T-cell (primary cell): ENCODE measurements at regions not wholly inside any gene's neighbourhood (a gene's known extent, or its start where the extent isn't known, plus 50 kb on each side); places are given as distances from the start of the nearest gene placed in this dataset.

Experiments used
- ATAC-seq, 4 experiments: fragments of 200-7000 bp in 3 of 4; fragments of 150-1000 bp in 1 of 4; cut with Tn5 transposase; replicated peaks in 1 of 4; 1 replicate in 3 of 4; 2 replicates in 1 of 4; pipeline ENCODE4 v1.10.0; 2021; ENCODE audit warnings: moderate library complexity in 3 of 4, mild to moderate bottlenecking in 2 of 4, moderate number of reproducible peaks in 1 of 4
- CTCF ChIA-PET, 2 donors: fragments of 300-600 bp; sonication (Branson Sonifier 250); formaldehyde crosslinking; loops; one replicate each; lab custom pipeline; 2022; ENCODE audit warnings: antibody characterized with exemption in 2 of 2; lab: Charles Lee
- POLR2A ChIA-PET, 2 donors: fragments of 300-600 bp; sonication (Branson Sonifier 250); formaldehyde crosslinking; loops; one replicate each; lab custom pipeline; 2022; ENCODE audit warnings: antibody characterized with exemption in 2 of 2; lab: Charles Lee
- DNase-seq, 35 experiments: peaks; one replicate each; pipeline versions ENCODE4 v3.0.0 to v3.0.0-alpha.2; 2013 to 2023
- H3K27ac ChIP-seq: one replicate; pipeline ENCODE4 v1.5.1; 2013; ENCODE audit warnings: low read length
- H3K27me3 ChIP-seq, 2 experiments: replicated peaks in 1 of 2; 1 replicate in 1 of 2; 2 replicates in 1 of 2; pipeline versions ENCODE4 v1.6.1 to v1.7.0; 2013; ENCODE audit warnings: low read length in 1 of 2, mixed read lengths in 1 of 2; ENCODE audit not compliant: control insufficient read depth in 2 of 2, insufficient read depth in 2 of 2; ENCODE audit errors: extremely low read depth in 1 of 2
- H3K36me3 ChIP-seq, 2 donors: 1 replicate in 1 of 2; 2 replicates in 1 of 2; pipeline versions ENCODE4 v1.6.1 to v1.7.0; 2013; ENCODE audit warnings: low read length in 1 of 2; ENCODE audit not compliant: control insufficient read depth in 2 of 2, insufficient read depth in 1 of 2; ENCODE audit errors: extremely low read depth in 1 of 2
- H3K4me1 ChIP-seq, 2 experiments: 1 replicate in 1 of 2; 2 replicates in 1 of 2; pipeline versions ENCODE4 v1.6.1 to v1.7.0; 2013; ENCODE audit warnings: low read length in 2 of 2, mixed read lengths in 1 of 2; ENCODE audit not compliant: insufficient read depth in 2 of 2, control insufficient read depth in 1 of 2; ENCODE audit errors: extremely low read depth in 1 of 2
- H3K4me3 ChIP-seq, 2 donors: 1 replicate in 1 of 2; 2 replicates in 1 of 2; pipeline versions ENCODE4 v1.5.1 to v1.7.0; 2013; ENCODE audit warnings: mild to moderate bottlenecking in 2 of 2, low read length in 1 of 2, moderate library complexity in 1 of 2; ENCODE audit not compliant: control insufficient read depth in 1 of 2; ENCODE audit errors: extremely low read depth in 1 of 2
- H3K9me3 ChIP-seq: 2 replicates; pipeline ENCODE4 v1.7.0; 2013
- H3K27ac Mint-ChIP-seq, 2 donors: one replicate each; pipeline ENCODE4 v1.8.0; 2020 to 2021; ENCODE audit warnings: mild to moderate bottlenecking in 2 of 2, mixed read lengths in 2 of 2
- H3K27me3 Mint-ChIP-seq, 2 donors: one replicate each; pipeline ENCODE4 v1.8.0; 2021 to 2022; ENCODE audit warnings: mixed read lengths in 2 of 2
- H3K36me3 Mint-ChIP-seq: one replicate; pipeline ENCODE4 v1.8.0; 2021; ENCODE audit warnings: mixed read lengths
- H3K4me1 Mint-ChIP-seq, 3 donors: one replicate each; pipeline ENCODE4 v1.8.0; 2020 to 2022; ENCODE audit warnings: mixed read lengths in 3 of 3, mild to moderate bottlenecking in 1 of 3
- H3K4me3 Mint-ChIP-seq, 3 donors: one replicate each; pipeline ENCODE4 v1.8.0; 2020 to 2022; ENCODE audit warnings: mild to moderate bottlenecking in 3 of 3, mixed read lengths in 3 of 3, moderate library complexity in 3 of 3
- H3K9me3 Mint-ChIP-seq, 3 donors: one replicate each; pipeline ENCODE4 v1.8.0; 2020 to 2022; ENCODE audit warnings: mixed read lengths in 3 of 3
- WGBS: methylation state at CpG from one replicate; pipeline ENCODE4 v1.1.5; 2013; ENCODE audit warnings: missing lambda C conversion rate; ENCODE audit not compliant: insufficient coverage; 5-methylcytosine and 5-hydroxymethylcytosine counted together

- no peaks in the 10 kb centered on the region for H3K36me3 ChIP-seq
- CTCF ChIA-PET = no interaction called here
- H3K4me3 ChIP-seq = no peak overlapping the region
- no peak overlapping the region for H3K27ac ChIP-seq
- Mint-ChIP-seq H3K4me1 (peaks cover 0 to 5% (median 0%) of the 10 kb centered on the region in 3 donors), H3K27me3 (peaks cover 7 to 12% of the 10 kb centered on the region in 2 donors), H3K36me3 (no peaks in the 10 kb centered on the region), H3K9me3 (no peaks in the 10 kb centered on the region), H3K27ac (no peak overlapping the region), H3K4me3 (no peak overlapping the region)
- 92% methylated on average over 6 of the region's 7 CpGs for WGBS
- H3K27me3 ChIP-seq = peaks cover 0 to 37% of the 10 kb centered on the region in 2 experiments
- POLR2A ChIA-PET = no interaction called here
- H3K4me1 ChIP-seq = peaks cover 0 to 18% of the 10 kb centered on the region in 2 experiments
- no peak for ATAC-seq
- H3K9me3 ChIP-seq = no peaks in the 10 kb centered on the region
- no peak for DNase-seq
Observed at GRCh38 chr1:4269330-4269729, 369.3 kb upstream of the C1orf174 start.

GRCh38 chr1:4269952-4270570 is 370.0 kb upstream of the C1orf174 start:
- Mint-ChIP-seq H3K9me3 (no peaks in the 10 kb centered on the region), H3K27me3 (peaks cover 6 to 12% of the 10 kb centered on the region in 2 donors), H3K4me1 (peaks cover 0 to 5% (median 0%) of the 10 kb centered on the region in 3 donors), H3K36me3 (no peaks in the 10 kb centered on the region), H3K4me3 (no peak overlapping the region), H3K27ac (no peak overlapping the region)
- POLR2A ChIA-PET = no interaction called here
- no peaks in the 10 kb centered on the region for H3K9me3 ChIP-seq
- 73% methylated on average over 6 of the region's 10 CpGs for WGBS
- H3K27ac ChIP-seq = no peak overlapping the region
- peaks cover 0 to 39% of the 10 kb centered on the region in 2 experiments for H3K27me3 ChIP-seq
- CTCF ChIA-PET = no interaction called here
- H3K36me3 ChIP-seq = no peaks in the 10 kb centered on the region
- ATAC-seq = no peak
- H3K4me1 ChIP-seq = peaks cover 0 to 18% of the 10 kb centered on the region in 2 experiments
- DNase-seq = no peak
- H3K4me3 ChIP-seq = no peak overlapping the region

- H3K27me3 ChIP-seq = peaks cover 0 to 45% of the 10 kb centered on the region in 2 experiments
- ATAC-seq = no peak
- H3K9me3 Mint-ChIP-seq = peaks cover 0 to 2% (median 1%) of the 10 kb centered on the region in 3 donors
- no peaks in the 10 kb centered on the region for H3K36me3 Mint-ChIP-seq
- H3K27me3 Mint-ChIP-seq = peaks cover 9 to 16% of the 10 kb centered on the region in 2 donors
- WGBS = 92% methylated on average over 10 of the region's 13 CpGs
- POLR2A ChIA-PET = no interaction called here
- CTCF ChIA-PET = no interaction called here
- peaks cover 0 to 18% of the 10 kb centered on the region in 2 experiments for H3K4me1 ChIP-seq
- no peak overlapping the region for H3K4me3 ChIP-seq
- no peaks in the 10 kb centered on the region for H3K36me3 ChIP-seq
- peaks cover 0 to 5% (median 0%) of the 10 kb centered on the region in 3 donors for H3K4me1 Mint-ChIP-seq
- no peak for DNase-seq
- H3K27ac Mint-ChIP-seq = no peak overlapping the region
- no peaks in the 10 kb centered on the region for H3K9me3 ChIP-seq
- no peak overlapping the region for H3K27ac ChIP-seq
- H3K4me3 Mint-ChIP-seq = no peak overlapping the region
Observed at GRCh38 chr1:4270651-4271337, 370.7 kb upstream of the C1orf174 start.

- H3K27ac ChIP-seq = no peak overlapping the region
- peaks cover 0 to 48% of the 10 kb centered on the region in 2 experiments for H3K27me3 ChIP-seq
- no peak overlapping the region for H3K27ac Mint-ChIP-seq
- no peaks in the 10 kb centered on the region for H3K9me3 ChIP-seq
- H3K36me3 Mint-ChIP-seq = no peaks in the 10 kb centered on the region
- ChIA-PET CTCF (no interaction called here), POLR2A (no interaction called here)
- ATAC-seq (no peak), DNase-seq (no peak)
- peaks cover 0 to 5% (median 0%) of the 10 kb centered on the region in 3 donors for H3K4me1 Mint-ChIP-seq
- H3K9me3 Mint-ChIP-seq = peaks cover 0 to 8% (median 3%) of the 10 kb centered on the region in 3 donors
- WGBS = 90% methylated on average over 2 of the region's 8 CpGs
- peaks cover 0 to 18% of the 10 kb centered on the region in 2 experiments for H3K4me1 ChIP-seq
- peaks cover 13 to 19% of the 10 kb centered on the region in 2 donors for H3K27me3 Mint-ChIP-seq
- no peaks in the 10 kb centered on the region for H3K36me3 ChIP-seq
- no peak overlapping the region for H3K4me3 ChIP-seq
- H3K4me3 Mint-ChIP-seq = no peak overlapping the region
Observed at GRCh38 chr1:4271338-4271998, 371.4 kb upstream of the C1orf174 start.

- DNase-seq = no peak
Observed at GRCh38 chr1:4272568-4272967, 372.5 kb upstream of the C1orf174 start.

GRCh38 chr1:4273243-4273642 is 373.2 kb upstream of the C1orf174 start:
- Mint-ChIP-seq H3K27ac (no peak overlapping the region), H3K36me3 (no peaks in the 10 kb centered on the region), H3K4me3 (no peak overlapping the region), H3K4me1 (no peaks in the 10 kb centered on the region), H3K9me3 (peaks cover 7 to 19% (median 10%) of the 10 kb centered on the region in 3 donors), H3K27me3 (peaks cover 16 to 25% of the 10 kb centered on the region in 2 donors)
- ATAC-seq = no peak
- no peak overlapping the region for H3K4me3 ChIP-seq
- CTCF ChIA-PET = no interaction called here
- POLR2A ChIA-PET = no interaction called here
- no peaks in the 10 kb centered on the region for H3K36me3 ChIP-seq
- 86% methylated on average over 1 of the region's 3 CpGs for WGBS
- no peak for DNase-seq
- H3K27me3 ChIP-seq = peaks cover 0 to 47% of the 10 kb centered on the region in 2 experiments
- H3K9me3 ChIP-seq = no peaks in the 10 kb centered on the region
- H3K27ac ChIP-seq = no peak overlapping the region
- peaks cover 0 to 7% of the 10 kb centered on the region in 2 experiments for H3K4me1 ChIP-seq

More at GRCh38 chr1:4272568-4272967, 372.5 kb upstream of the C1orf174 start:
- H3K27ac ChIP-seq = no peak overlapping the region
- ChIA-PET CTCF (no interaction called here), POLR2A (no interaction called here)
- no peak for ATAC-seq
- no peaks in the 10 kb centered on the region for H3K36me3 ChIP-seq
- no peaks in the 10 kb centered on the region for H3K36me3 Mint-ChIP-seq
- no peak overlapping the region for H3K4me3 Mint-ChIP-seq
- peaks cover 3 to 12% (median 7%) of the 10 kb centered on the region in 3 donors for H3K9me3 Mint-ChIP-seq
- H3K9me3 ChIP-seq = no peaks in the 10 kb centered on the region
- WGBS = 52% methylated on average over 2 of the region's 3 CpGs
- H3K4me3 ChIP-seq = no peak overlapping the region
- H3K27ac Mint-ChIP-seq = no peak overlapping the region
- peaks cover 0 to 5% (median 0%) of the 10 kb centered on the region in 3 donors for H3K4me1 Mint-ChIP-seq
- peaks cover 0 to 53% of the 10 kb centered on the region in 2 experiments for H3K27me3 ChIP-seq
- peaks cover 16 to 25% of the 10 kb centered on the region in 2 donors for H3K27me3 Mint-ChIP-seq
- H3K4me1 ChIP-seq = peaks cover 0 to 13% of the 10 kb centered on the region in 2 experiments
